HUES48 (cell line): ENCODE measurements at regions not wholly inside any gene's neighbourhood (a gene's known extent, or its start where the extent isn't known, plus 50 kb on each side); places are given as distances from the start of the nearest gene placed in this dataset.
"Not testable (repeated sequence)": the region's sequence is repeated elsewhere in the genome, so short reads cannot be mapped to it uniquely, and the experiment has no call there.

Experiments used
- H3K27ac ChIP-seq: one replicate; pipeline ENCODE4 v1.7.0; 2013; ENCODE audit warnings: low read depth, low read length, inconsistent platforms
- H3K27me3 ChIP-seq: 2 replicates; pipeline ENCODE4 v1.6.1; 2013; ENCODE audit warnings: mild to moderate bottlenecking, low read length; ENCODE audit not compliant: control insufficient read depth, insufficient read depth
- H3K36me3 ChIP-seq: 2 replicates; pipeline ENCODE4 v1.6.1; 2013; ENCODE audit warnings: low read length; ENCODE audit not compliant: control insufficient read depth, insufficient read depth
- H3K4me1 ChIP-seq: 2 replicates; pipeline ENCODE4 v1.6.1; 2013; ENCODE audit warnings: mild to moderate bottlenecking, low read length; ENCODE audit not compliant: control insufficient read depth, insufficient read depth
- H3K4me3 ChIP-seq: 2 replicates; pipeline ENCODE4 v1.5.1; 2013; ENCODE audit warnings: mild to moderate bottlenecking, low read depth, low read length
- H3K9ac ChIP-seq: 2 replicates; pipeline ENCODE4 v1.6.1; 2013; ENCODE audit warnings: mild to moderate bottlenecking, low read depth, low read length, moderate library complexity
- H3K9me3 ChIP-seq: 2 replicates; pipeline ENCODE4 v1.6.1; 2013; ENCODE audit warnings: low read length; ENCODE audit not compliant: control insufficient read depth, insufficient read depth

DNA sequence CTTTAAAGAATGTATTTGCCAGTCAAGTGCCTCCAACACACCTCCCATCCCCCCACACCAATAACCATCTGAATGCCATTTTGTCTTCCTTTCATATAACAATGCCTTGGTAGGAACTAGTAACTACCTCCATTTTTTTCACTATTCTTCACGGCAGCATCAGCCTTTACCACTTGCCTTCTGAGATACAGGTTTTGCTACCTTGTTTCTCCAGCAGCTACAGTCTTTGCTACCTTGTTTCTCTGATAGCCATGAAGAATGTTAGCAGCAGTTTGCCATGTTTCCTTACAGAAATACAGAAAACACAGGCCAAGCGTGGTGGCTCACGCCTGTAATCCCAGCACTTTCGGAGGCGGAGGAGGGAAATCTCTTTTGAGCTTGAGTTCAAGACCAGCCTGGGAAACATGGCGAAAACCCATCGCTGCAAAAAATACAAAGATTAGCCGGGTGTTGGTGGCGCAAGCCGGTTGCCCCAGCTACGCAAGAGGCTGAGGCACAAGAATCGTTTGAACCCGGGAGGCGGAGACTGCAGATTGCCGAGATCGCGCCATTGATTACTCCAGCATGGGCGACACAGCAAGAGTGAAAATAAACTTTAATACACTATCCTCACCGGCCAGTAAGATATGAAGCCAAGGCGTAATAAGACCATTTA is 100.9 kb downstream of the HFE start:
- Histone ChIP-seq H3K27me3 (no peaks in the 10 kb centered on the region), H3K9me3 (no peaks in the 10 kb centered on the region), H3K4me3 (peak overlapping the region; percentile 69), H3K27ac (peak overlapping the region; percentile 99), H3K4me1 (peaks cover 24% of the 10 kb centered on the region), H3K36me3 (no peaks in the 10 kb centered on the region), H3K9ac (peak overlapping the region; percentile 99)

- not testable (repeated sequence) for H3K9me3 ChIP-seq, H3K27me3 ChIP-seq, H3K9ac ChIP-seq, H3K27ac ChIP-seq, H3K4me3 ChIP-seq, H3K36me3 ChIP-seq
- peaks cover 15% of the 10 kb centered on the region for H3K4me1 ChIP-seq
These were observed 104.3 kb downstream of the HFE start for GRCh38 chr6:26191512-26191911.

GRCh38 chr6:26193467-26194328 is 106.5 kb downstream of the HFE start:
- Histone ChIP-seq H3K27me3 (no peaks in the 10 kb centered on the region), H3K4me1 (0 out of 2 replicates have a peak, but pooled peaks cover 5% of the 10 kb centered on the region), H3K27ac (peak overlapping the region; percentile 22), H3K36me3 (no peaks in the 10 kb centered on the region), H3K9me3 (no peaks in the 10 kb centered on the region), H3K4me3 (no peak overlapping the region), H3K9ac (no peak overlapping the region)

DNA sequence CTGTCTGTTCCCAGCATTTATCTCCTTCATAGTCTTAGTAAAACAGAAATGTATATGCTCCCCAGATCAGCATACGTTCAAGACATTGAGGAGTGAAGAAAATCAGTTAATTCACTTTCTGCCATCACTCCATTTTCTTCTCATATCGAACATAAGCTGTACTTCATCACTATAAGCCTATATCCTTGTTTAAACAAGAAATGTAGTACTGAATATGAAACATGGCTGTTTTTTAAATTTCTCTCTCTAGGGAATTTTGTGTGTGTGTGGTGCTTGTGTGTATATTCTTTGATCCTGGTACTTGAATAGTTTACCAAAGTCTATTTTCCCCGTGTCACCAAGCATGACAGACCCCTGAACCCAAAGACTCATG is 107.1 kb downstream of the HFE start:
- Histone ChIP-seq H3K4me1 (0 out of 2 replicates have a peak, but pooled peaks cover 5% of the 10 kb centered on the region), H3K4me3 (peak overlapping the region; percentile 92; the same call in 1 of the 2 replicates), H3K9ac (peak overlapping the region; percentile 100; the same call in 1 of the 2 replicates), H3K36me3 (no peaks in the 10 kb centered on the region), H3K27me3 (no peaks in the 10 kb centered on the region), H3K27ac (peak overlapping the region; percentile 98), H3K9me3 (no peaks in the 10 kb centered on the region)

DNA sequence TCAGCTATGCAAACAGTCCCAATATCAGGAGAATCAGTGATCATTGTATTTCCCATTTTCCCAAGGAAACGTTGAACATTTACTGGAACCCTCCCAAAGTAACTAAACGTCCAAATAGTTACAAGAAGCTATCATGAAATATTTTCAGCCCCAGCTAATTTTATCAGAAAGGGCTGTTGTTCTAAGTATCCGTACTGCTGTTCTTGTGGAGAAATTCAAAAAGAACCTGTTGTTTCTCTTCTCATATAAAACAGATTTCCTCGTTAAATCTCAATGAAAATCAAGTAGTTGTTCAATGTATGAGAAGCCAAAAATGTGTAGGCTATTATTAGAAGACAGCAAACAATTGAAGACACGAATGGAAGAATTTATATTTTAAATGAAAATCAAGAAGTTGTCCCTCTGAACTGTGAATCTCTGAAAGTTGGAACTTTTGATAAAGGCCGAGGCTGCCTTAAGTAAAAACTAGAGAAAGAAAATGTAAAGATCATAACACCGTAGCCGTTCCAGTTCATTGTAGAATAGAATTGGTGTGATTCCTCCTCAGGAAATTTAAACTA is 107.7 kb downstream of the HFE start:
- Histone ChIP-seq H3K36me3 (no peaks in the 10 kb centered on the region), H3K4me1 (0 out of 2 replicates have a peak, but pooled peaks cover 5% of the 10 kb centered on the region), H3K27me3 (no peaks in the 10 kb centered on the region), H3K9ac (peak overlapping the region; percentile 100), H3K27ac (peak overlapping the region; percentile 98), H3K4me3 (peak overlapping the region; percentile 92), H3K9me3 (no peaks in the 10 kb centered on the region)

GRCh38 chr6:26195376-26195923 is 108.2 kb downstream of the HFE start:
- peak overlapping the region; percentile 92 for H3K4me3 ChIP-seq

DNA sequence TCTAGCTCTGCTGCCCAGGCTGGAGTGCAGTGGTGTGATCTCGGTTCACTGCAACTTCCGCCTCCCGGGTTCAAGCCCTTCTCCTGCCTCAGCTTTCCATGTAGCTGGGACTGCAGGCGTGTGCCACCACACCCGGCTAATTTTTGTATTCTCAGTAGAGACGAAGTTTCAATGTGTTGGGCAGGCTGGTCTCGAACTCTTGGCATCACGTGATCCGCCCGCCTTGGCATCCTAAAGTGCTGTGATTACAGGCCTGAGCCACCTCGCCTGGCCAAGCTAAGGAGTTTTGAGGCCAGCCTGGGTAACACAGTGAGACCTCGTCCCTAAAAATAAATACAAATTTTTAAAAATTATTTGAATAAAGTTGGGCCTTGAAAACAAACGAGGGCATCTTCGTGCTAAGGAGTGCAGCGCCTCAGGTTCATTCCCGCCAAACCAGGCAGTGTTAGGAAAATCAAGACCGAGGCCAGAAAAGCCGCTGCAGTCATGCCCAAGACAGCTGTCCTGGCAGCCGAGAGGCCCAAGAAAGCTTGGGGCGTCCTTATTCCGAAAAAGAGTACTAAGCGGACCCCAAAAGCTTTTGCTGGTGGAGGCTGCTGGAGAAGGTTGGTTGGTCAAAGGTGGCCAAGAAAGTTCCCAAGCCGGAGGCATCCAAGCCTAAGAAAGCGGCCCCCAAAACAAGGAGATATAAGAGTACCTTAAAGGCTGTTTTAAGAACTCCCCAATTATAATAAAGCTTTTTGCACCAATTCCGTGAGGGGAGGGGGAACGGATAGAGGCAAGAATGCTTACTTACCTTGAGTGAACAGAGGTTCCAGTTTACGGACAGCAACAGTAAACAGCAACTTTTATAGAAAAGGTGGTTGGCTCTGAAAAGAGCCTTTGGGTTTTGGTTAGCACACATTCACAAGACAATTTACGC is 109.0 kb downstream of the HFE start:
- Histone ChIP-seq H3K9me3 (no peaks in the 10 kb centered on the region), H3K27ac (peak overlapping the region; percentile 98)

More at GRCh38 chr6:26195376-26195923, 108.2 kb downstream of the HFE start:
- Histone ChIP-seq H3K27ac (peak overlapping the region; percentile 98), H3K4me1 (0 out of 2 replicates have a peak, but pooled peaks cover 5% of the 10 kb centered on the region), H3K36me3 (no peaks in the 10 kb centered on the region), H3K9ac (peak overlapping the region; percentile 100), H3K9me3 (no peaks in the 10 kb centered on the region), H3K27me3 (no peaks in the 10 kb centered on the region)

DNA sequence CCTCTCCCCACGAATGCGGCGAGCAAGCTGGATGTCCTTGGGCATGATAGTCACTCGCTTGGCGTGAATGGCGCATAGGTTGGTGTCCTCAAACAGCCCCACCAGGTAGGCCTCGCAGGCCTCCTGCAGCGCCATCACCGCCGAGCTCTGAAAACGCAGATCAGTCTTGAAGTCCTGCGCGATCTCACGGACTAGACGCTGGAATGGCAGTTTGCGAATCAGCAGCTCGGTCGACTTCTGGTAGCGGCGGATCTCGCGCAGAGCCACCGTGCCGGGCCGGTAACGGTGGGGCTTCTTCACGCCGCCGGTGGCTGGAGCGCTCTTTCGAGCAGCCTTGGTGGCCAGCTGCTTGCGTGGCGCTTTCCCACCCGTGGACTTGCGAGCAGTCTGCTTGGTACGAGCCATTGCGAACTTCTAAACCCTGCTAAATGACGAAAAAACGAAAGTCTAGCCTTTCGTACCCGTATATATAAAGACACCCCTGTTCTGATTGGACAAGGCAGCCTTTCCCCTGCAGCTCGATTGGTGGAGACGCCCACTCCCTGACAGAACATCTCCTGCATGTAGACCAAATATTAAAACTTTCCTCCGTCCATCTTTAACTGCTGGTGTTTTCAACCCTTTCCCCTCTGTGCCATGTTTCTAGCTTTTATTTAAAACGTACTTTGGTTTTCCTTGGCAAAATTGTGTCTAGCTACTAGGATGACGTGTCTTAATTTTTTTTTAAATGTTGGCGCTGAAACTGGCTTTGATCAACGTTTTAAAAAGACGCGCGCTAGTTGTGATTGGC is 109.8 kb downstream of the HFE start:
- H3K27ac ChIP-seq = peak overlapping the region; percentile 98
- H3K4me3 ChIP-seq = peak overlapping the region; percentile 92

More for the DNA sequence above, 109.0 kb downstream of the HFE start:
- Histone ChIP-seq H3K27me3 (no peaks in the 10 kb centered on the region), H3K36me3 (no peaks in the 10 kb centered on the region), H3K4me1 (peaks cover 7% of the 10 kb centered on the region), H3K9ac (peak overlapping the region; percentile 100), H3K4me3 (peak overlapping the region; percentile 92)

GRCh38 chr6:26197636-26197932 is 110.4 kb downstream of the HFE start:
- peaks cover 17% of the 10 kb centered on the region for H3K4me1 ChIP-seq
- H3K27me3 ChIP-seq = no peaks in the 10 kb centered on the region
- H3K9me3 ChIP-seq = no peaks in the 10 kb centered on the region
- H3K4me3 ChIP-seq = peak overlapping the region; percentile 92
- H3K9ac ChIP-seq = peak overlapping the region; percentile 100
- H3K27ac ChIP-seq = peak overlapping the region; percentile 98
- H3K36me3 ChIP-seq = no peaks in the 10 kb centered on the region

More for the DNA sequence above, 109.8 kb downstream of the HFE start:
- Histone ChIP-seq H3K27me3 (no peaks in the 10 kb centered on the region), H3K36me3 (no peaks in the 10 kb centered on the region), H3K4me1 (peaks cover 13% of the 10 kb centered on the region), H3K9me3 (no peaks in the 10 kb centered on the region), H3K9ac (peak overlapping the region; percentile 100)
